ENCODE measurements at regions not wholly inside any gene's neighbourhood (a gene's known extent, or its start where the extent isn't known, plus 50 kb on each side); places are given as distances from the start of the nearest gene placed in this dataset.

DNA sequence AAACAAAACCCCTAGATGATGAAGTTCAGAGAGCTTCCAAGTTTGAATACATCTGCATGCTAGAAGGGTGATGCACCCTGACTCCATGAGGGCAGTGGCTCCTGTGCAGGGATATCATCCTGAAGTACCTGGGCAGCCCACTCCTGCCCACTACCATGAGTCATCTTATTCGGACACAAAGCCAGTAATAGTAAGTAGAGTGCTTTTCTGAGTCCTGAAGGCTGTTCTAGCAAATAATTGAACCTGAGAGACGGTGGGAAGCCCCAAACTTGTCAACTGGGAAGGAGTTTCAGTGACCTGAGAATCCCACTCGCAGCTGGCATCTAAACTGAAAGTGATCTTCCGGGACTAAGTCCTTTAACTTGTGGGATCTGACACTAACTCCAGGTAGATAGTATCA lies 152.9 kb upstream of the COL21A1 start:
- Histone ChIP-seq H3K4me3 (ENCODE audit: extremely low read depth in 1 of 4, insufficient read depth in 2 of 4, low read depth in 3 of 4, low read length in 4 of 4) (no peak overlapping the region), H4K5ac (ENCODE audit: insufficient read length, low read depth, low read length) (no peak overlapping the region)
- POLR2A ChIA-PET (ENCODE audit: partially characterized antibody) = no interaction called here
- TF ChIP-seq HDAC6 (IDR thresholded peaks at IDR 0.05; ENCODE audit: low read depth, low read length) (no peak), SP2 (IDR thresholded peaks at IDR 0.05; ENCODE audit: low read length) (no peak), CREB1 (IDR thresholded peaks at IDR 0.05) (no peak)

More for the DNA sequence above, 152.9 kb upstream of the COL21A1 start:
- no peak overlapping the region for H3K14ac ChIP-seq (ENCODE audit: insufficient read length)
- no peak overlapping the region for H3K56ac ChIP-seq (replicated peaks; ENCODE audit: insufficient read length, low read depth, low read length)
- H3K79me2 ChIP-seq (ENCODE audit: control insufficient read depth in 1 of 2, insufficient read depth in 2 of 2, low read length in 2 of 2) = no peaks in the 10 kb centered on the region
- H3K23ac ChIP-seq (ENCODE audit: insufficient read length) = no peak overlapping the region
- no peak overlapping the region for H3K9ac ChIP-seq (replicated peaks in 1 of 4; ENCODE audit: extremely low read depth in 1 of 4, low read depth in 3 of 4, low read length in 3 of 4)
- no peak overlapping the region for H2BK120ac ChIP-seq (replicated peaks; ENCODE audit: low read depth, low read length)
- no peak overlapping the region for H3K18ac ChIP-seq (ENCODE audit: extremely low read depth, low read length)
- H3K9me3 ChIP-seq (ENCODE audit: insufficient read depth in 2 of 2, low read depth in 1 of 2, low read length in 1 of 2) = no peaks in the 10 kb centered on the region
- H3K4me1 ChIP-seq (replicated peaks in 1 of 4; ENCODE audit: control insufficient read depth in 3 of 4, insufficient read depth in 4 of 4, low read length in 3 of 4) = peaks cover 0 to 3% (median 0%) of the 10 kb centered on the region in 4 experiments; a peak in 1 of 7 replicates
- CTCF ChIA-PET (ENCODE audit: partially characterized antibody) = interaction anchor here (0.6 to 1.5 kb wide), 3 partner anchors 39 to 1102 kb away, joined by 3 read pairs; no protein-coding TSS in a partner anchor
- no peak overlapping the region for H4K8ac ChIP-seq (ENCODE audit: extremely low read depth, insufficient read depth, low read length)
- no peak overlapping the region for H2BK15ac ChIP-seq (ENCODE audit: low read length)
- no peak overlapping the region for H2BK12ac ChIP-seq (ENCODE audit: low read depth, low read length)
- H3K36me3 ChIP-seq (ENCODE audit: control insufficient read depth in 2 of 4, insufficient read depth in 4 of 4, low read length in 3 of 4) = no peaks in the 10 kb centered on the region
- no peaks in the 10 kb centered on the region for H3K23me2 ChIP-seq (ENCODE audit: low read depth, low read length)
- DNase-seq (ENCODE audit: low read depth in 1 of 2, low spot score in 2 of 2) (no peak), FAIRE-seq (no peak)
- no peak overlapping the region for H2BK5ac ChIP-seq (ENCODE audit: low read depth, low read length)
- H3K27ac ChIP-seq (ENCODE audit: low read depth, low read length) = no peak overlapping the region
- H4K91ac ChIP-seq (replicated peaks; ENCODE audit: insufficient read length, low read length) = no peak overlapping the region
- no peak overlapping the region for H3K4me2 ChIP-seq (ENCODE audit: insufficient read depth in 1 of 2, low read depth in 2 of 2, low read length in 2 of 2)
- H4K20me1 ChIP-seq (replicated peaks in 1 of 2; ENCODE audit: control insufficient read depth in 1 of 2, insufficient read depth in 2 of 2, low read length in 2 of 2) = no peaks in the 10 kb centered on the region
- H3K4ac ChIP-seq (replicated peaks; ENCODE audit: insufficient read length, low read depth, low read length) = no peak overlapping the region
- 83% methylated on average over 4 of the region's 4 CpGs; no CpG with 5 or more reads in 1 of the 2 experiments for WGBS, 2 experiments (ENCODE audit: extremely low coverage in 1 of 2, insufficient coverage in 1 of 2, insufficient read length in 1 of 2, insufficient replicate concordance in 2 of 2, low coverage in 1 of 2, low lambda C conversion rate in 2 of 2, missing lambda C conversion rate in 1 of 2)
- no peaks in the 10 kb centered on the region for H3K79me1 ChIP-seq (ENCODE audit: low read depth, low read length)
- H2AFZ ChIP-seq (ENCODE audit: low read length) = 0 out of 2 replicates have a peak overlapping the region, but pooled peaks have one; percentile 9
- no peak overlapping the region for H2BK20ac ChIP-seq (ENCODE audit: low read length)
- H3K27me3 ChIP-seq (replicated peaks in 1 of 4; ENCODE audit: control insufficient read depth in 3 of 4, extremely low read depth in 1 of 4, insufficient read depth in 3 of 4, low read length in 3 of 4) = no peaks in the 10 kb centered on the region
- no peak overlapping the region for H2AK5ac ChIP-seq (ENCODE audit: low read depth, low read length)
